T-cell (primary cell): ENCODE measurements at regions not wholly inside any gene's neighbourhood (a gene's known extent, or its start where the extent isn't known, plus 50 kb on each side); places are given as distances from the start of the nearest gene placed in this dataset.

Source experiments
- ATAC-seq, 4 experiments: fragments of 200-7000 bp in 3 of 4; fragments of 150-1000 bp in 1 of 4; cut with Tn5 transposase; replicated peaks in 1 of 4; 1 replicate in 3 of 4; 2 replicates in 1 of 4; pipeline ENCODE4 v1.10.0; 2021; ENCODE audit warnings: moderate library complexity in 3 of 4, mild to moderate bottlenecking in 2 of 4, moderate number of reproducible peaks in 1 of 4
- CTCF ChIA-PET, 2 donors: fragments of 300-600 bp; sonication (Branson Sonifier 250); formaldehyde crosslinking; loops; one replicate each; lab custom pipeline; 2022; ENCODE audit warnings: antibody characterized with exemption in 2 of 2; lab: Charles Lee
- POLR2A ChIA-PET, 2 donors: fragments of 300-600 bp; sonication (Branson Sonifier 250); formaldehyde crosslinking; loops; one replicate each; lab custom pipeline; 2022; ENCODE audit warnings: antibody characterized with exemption in 2 of 2; lab: Charles Lee
- DNase-seq, 35 experiments: peaks; one replicate each; pipeline versions ENCODE4 v3.0.0 to v3.0.0-alpha.2; 2013 to 2023
- H3K27ac ChIP-seq: one replicate; pipeline ENCODE4 v1.5.1; 2013; ENCODE audit warnings: low read length
- H3K27me3 ChIP-seq, 2 experiments: replicated peaks in 1 of 2; 1 replicate in 1 of 2; 2 replicates in 1 of 2; pipeline versions ENCODE4 v1.6.1 to v1.7.0; 2013; ENCODE audit warnings: low read length in 1 of 2, mixed read lengths in 1 of 2; ENCODE audit not compliant: control insufficient read depth in 2 of 2, insufficient read depth in 2 of 2; ENCODE audit errors: extremely low read depth in 1 of 2
- H3K36me3 ChIP-seq, 2 donors: 1 replicate in 1 of 2; 2 replicates in 1 of 2; pipeline versions ENCODE4 v1.6.1 to v1.7.0; 2013; ENCODE audit warnings: low read length in 1 of 2; ENCODE audit not compliant: control insufficient read depth in 2 of 2, insufficient read depth in 1 of 2; ENCODE audit errors: extremely low read depth in 1 of 2
- H3K4me1 ChIP-seq, 2 experiments: 1 replicate in 1 of 2; 2 replicates in 1 of 2; pipeline versions ENCODE4 v1.6.1 to v1.7.0; 2013; ENCODE audit warnings: low read length in 2 of 2, mixed read lengths in 1 of 2; ENCODE audit not compliant: insufficient read depth in 2 of 2, control insufficient read depth in 1 of 2; ENCODE audit errors: extremely low read depth in 1 of 2
- H3K4me3 ChIP-seq, 2 donors: 1 replicate in 1 of 2; 2 replicates in 1 of 2; pipeline versions ENCODE4 v1.5.1 to v1.7.0; 2013; ENCODE audit warnings: mild to moderate bottlenecking in 2 of 2, low read length in 1 of 2, moderate library complexity in 1 of 2; ENCODE audit not compliant: control insufficient read depth in 1 of 2; ENCODE audit errors: extremely low read depth in 1 of 2
- H3K9me3 ChIP-seq: 2 replicates; pipeline ENCODE4 v1.7.0; 2013
- H3K27ac Mint-ChIP-seq, 2 donors: one replicate each; pipeline ENCODE4 v1.8.0; 2020 to 2021; ENCODE audit warnings: mild to moderate bottlenecking in 2 of 2, mixed read lengths in 2 of 2
- H3K27me3 Mint-ChIP-seq, 2 donors: one replicate each; pipeline ENCODE4 v1.8.0; 2021 to 2022; ENCODE audit warnings: mixed read lengths in 2 of 2
- H3K36me3 Mint-ChIP-seq: one replicate; pipeline ENCODE4 v1.8.0; 2021; ENCODE audit warnings: mixed read lengths
- H3K4me1 Mint-ChIP-seq, 3 donors: one replicate each; pipeline ENCODE4 v1.8.0; 2020 to 2022; ENCODE audit warnings: mixed read lengths in 3 of 3, mild to moderate bottlenecking in 1 of 3
- H3K4me3 Mint-ChIP-seq, 3 donors: one replicate each; pipeline ENCODE4 v1.8.0; 2020 to 2022; ENCODE audit warnings: mild to moderate bottlenecking in 3 of 3, mixed read lengths in 3 of 3, moderate library complexity in 3 of 3
- H3K9me3 Mint-ChIP-seq, 3 donors: one replicate each; pipeline ENCODE4 v1.8.0; 2020 to 2022; ENCODE audit warnings: mixed read lengths in 3 of 3
- WGBS: methylation state at CpG from one replicate; pipeline ENCODE4 v1.1.5; 2013; ENCODE audit warnings: missing lambda C conversion rate; ENCODE audit not compliant: insufficient coverage; 5-methylcytosine and 5-hydroxymethylcytosine counted together

DNA sequence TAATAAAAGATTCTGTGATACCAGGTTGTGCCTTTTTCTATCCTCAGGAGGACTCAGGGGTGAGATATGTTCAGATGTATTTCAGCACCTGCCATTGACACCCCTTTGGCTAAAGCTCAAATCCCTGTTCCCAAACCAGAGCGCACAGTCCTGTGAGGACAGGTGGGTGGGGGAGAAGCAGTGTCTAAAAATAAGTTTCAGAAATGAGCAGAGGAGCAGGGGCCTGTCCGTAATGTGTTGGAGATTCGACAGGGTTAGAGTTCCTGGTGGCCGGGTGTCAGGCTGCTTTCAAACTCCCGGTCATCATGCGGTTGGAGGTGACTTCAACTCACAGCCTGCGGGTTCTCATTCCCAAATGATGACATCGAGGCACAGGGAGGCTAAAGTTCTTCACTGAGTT lies 211.5 kb downstream of the KLF6 start:
- H3K4me3 ChIP-seq: no peak overlapping the region
- WGBS: 95% methylated on average over 5 of the region's 8 CpGs
- H3K4me1 Mint-ChIP-seq: peaks cover 0 to 2% (median 0%) of the 10 kb centered on the region in 3 donors
- no peaks in the 10 kb centered on the region for H3K9me3 Mint-ChIP-seq
- ATAC-seq (no peak), DNase-seq (no peak)
- POLR2A ChIA-PET: no interaction called here
- no peaks in the 10 kb centered on the region for H3K36me3 ChIP-seq
- no peak overlapping the region for H3K27ac Mint-ChIP-seq
- no peaks in the 10 kb centered on the region for H3K27me3 ChIP-seq
- no peaks in the 10 kb centered on the region for H3K36me3 Mint-ChIP-seq
- CTCF ChIA-PET: no interaction called here
- peaks cover 0 to 10% of the 10 kb centered on the region in 2 donors for H3K27me3 Mint-ChIP-seq
- H3K4me3 Mint-ChIP-seq: no peak overlapping the region
- no peak overlapping the region for H3K27ac ChIP-seq
- no peaks in the 10 kb centered on the region for H3K4me1 ChIP-seq
- no peaks in the 10 kb centered on the region for H3K9me3 ChIP-seq

DNA sequence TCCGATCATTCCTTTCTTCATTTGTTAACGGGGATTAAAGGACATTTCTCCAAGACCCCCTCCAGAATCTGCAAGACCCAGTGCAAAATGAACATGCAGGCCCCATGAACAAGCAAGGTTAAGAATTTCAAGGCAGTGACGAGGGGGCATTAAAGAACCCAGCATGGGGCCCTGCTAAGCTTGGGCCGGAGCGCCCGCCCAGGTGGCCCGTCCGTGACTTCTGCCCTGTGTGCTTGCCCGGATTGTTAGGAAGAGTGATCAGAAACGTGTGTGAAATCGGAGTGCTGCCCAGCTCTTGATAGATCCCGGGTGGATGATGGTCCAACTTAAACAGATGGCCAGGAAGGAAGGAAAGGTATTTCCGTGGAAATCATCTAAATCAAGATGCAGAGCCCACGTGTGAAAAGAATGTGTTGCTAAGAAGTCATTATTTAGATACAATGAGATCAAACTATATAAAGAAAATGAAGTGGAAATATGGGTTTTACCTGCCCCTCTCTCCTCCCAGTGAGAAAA lies 213.6 kb downstream of the KLF6 start:
- Mint-ChIP-seq H3K9me3 (no peaks in the 10 kb centered on the region), H3K27me3 (peaks cover 0 to 10% of the 10 kb centered on the region in 2 donors), H3K4me1 (peaks cover 9 to 15% (median 11%) of the 10 kb centered on the region in 3 donors), H3K4me3 (no peak overlapping the region), H3K27ac (no peak overlapping the region), H3K36me3 (no peaks in the 10 kb centered on the region)
- DNase-seq: no peak
- no peak overlapping the region for H3K27ac ChIP-seq
- ChIA-PET CTCF (no interaction called here), POLR2A (no interaction called here)
- H3K9me3 ChIP-seq: no peaks in the 10 kb centered on the region
- 95% methylated on average over 7 of the region's 14 CpGs for WGBS
- H3K4me1 ChIP-seq: peaks cover 0 to 5% of the 10 kb centered on the region in 2 experiments
- no peak for ATAC-seq
- H3K36me3 ChIP-seq: no peaks in the 10 kb centered on the region
- H3K4me3 ChIP-seq: no peak overlapping the region
- no peaks in the 10 kb centered on the region for H3K27me3 ChIP-seq

DNA sequence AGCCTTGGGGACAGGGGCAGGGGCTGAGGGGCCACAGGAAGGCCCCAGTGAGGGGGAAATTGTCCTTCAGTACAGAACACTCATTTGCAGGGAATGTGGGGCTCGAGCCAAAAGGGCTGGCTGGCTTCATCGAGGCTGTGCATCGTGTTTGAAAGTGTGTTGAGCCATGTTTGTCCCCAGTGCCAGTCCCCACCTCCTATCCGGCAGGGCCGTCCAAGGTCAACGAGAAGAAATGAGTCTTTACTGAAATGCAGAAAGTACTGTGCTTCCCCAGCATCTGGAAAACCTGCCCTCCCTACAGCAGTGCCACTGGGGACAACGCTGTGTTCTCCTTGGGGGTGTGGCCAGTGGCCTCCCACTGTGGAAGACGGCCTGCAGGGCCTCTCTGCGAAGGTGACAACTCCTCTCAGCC lies 214.1 kb downstream of the KLF6 start:
- ChIA-PET POLR2A (no interaction called here), CTCF (no interaction called here)
- no peak overlapping the region for H3K27ac Mint-ChIP-seq
- 84% methylated on average over 8 of the region's 9 CpGs for WGBS
- H3K9me3 Mint-ChIP-seq: peaks cover 0 to 1% (median 0%) of the 10 kb centered on the region in 3 donors
- Histone ChIP-seq H3K27ac (no peak overlapping the region), H3K4me1 (peaks cover 0 to 5% of the 10 kb centered on the region in 2 experiments), H3K27me3 (peaks cover 0 to 1% of the 10 kb centered on the region in 2 experiments), H3K9me3 (no peaks in the 10 kb centered on the region), H3K36me3 (no peaks in the 10 kb centered on the region), H3K4me3 (no peak overlapping the region)
- H3K36me3 Mint-ChIP-seq: no peaks in the 10 kb centered on the region
- H3K4me1 Mint-ChIP-seq: peaks cover 9 to 15% (median 12%) of the 10 kb centered on the region in 3 donors
- peaks cover 0 to 10% of the 10 kb centered on the region in 2 donors for H3K27me3 Mint-ChIP-seq
- no peak for ATAC-seq
- no peak for DNase-seq
- H3K4me3 Mint-ChIP-seq: no peak overlapping the region

DNA sequence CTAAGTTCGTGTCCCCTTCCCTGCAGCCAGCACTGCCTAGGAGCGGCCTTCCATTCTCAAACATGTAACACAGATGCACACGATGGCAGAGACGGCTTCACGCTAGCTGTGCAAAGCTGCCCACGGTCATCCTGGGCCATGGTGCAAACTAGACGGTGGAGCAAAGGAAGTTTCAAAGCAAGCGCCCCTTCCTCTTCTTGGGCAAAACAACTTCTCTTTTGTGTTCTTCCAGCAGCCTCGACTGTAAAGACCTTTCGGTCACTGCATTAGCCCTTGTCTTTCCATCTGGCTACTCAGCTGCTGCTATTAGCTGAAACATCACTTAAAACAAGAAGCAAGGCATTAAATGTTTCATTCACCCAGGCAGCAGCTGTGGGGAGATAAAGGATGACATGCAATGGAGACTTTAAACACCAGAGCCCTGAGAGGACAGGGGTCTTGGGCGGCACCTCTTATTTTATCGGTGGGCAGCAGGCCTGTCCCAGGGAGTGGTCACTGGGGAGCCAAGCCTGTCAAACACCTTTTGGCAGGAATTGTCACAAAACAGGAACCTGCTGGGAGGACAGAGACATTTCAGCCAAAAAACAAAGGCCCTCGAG lies 214.8 kb downstream of the KLF6 start:
- H3K9me3 ChIP-seq: no peaks in the 10 kb centered on the region
- no peak overlapping the region for H3K27ac ChIP-seq
- no peak overlapping the region for H3K4me3 ChIP-seq
- no peaks in the 10 kb centered on the region for H3K36me3 ChIP-seq
- WGBS: 87% methylated on average over 9 of the region's 13 CpGs
- POLR2A ChIA-PET: no interaction called here
- H3K4me1 Mint-ChIP-seq: peaks cover 9 to 15% (median 12%) of the 10 kb centered on the region in 3 donors
- H3K9me3 Mint-ChIP-seq: peaks cover 0 to 5% (median 0%) of the 10 kb centered on the region in 3 donors
- CTCF ChIA-PET: no interaction called here
- DNase-seq: no peak
- no peak overlapping the region for H3K4me3 Mint-ChIP-seq
- no peaks in the 10 kb centered on the region for H3K36me3 Mint-ChIP-seq
- ATAC-seq: no peak
- H3K27ac Mint-ChIP-seq: no peak overlapping the region
- peaks cover 0 to 10% of the 10 kb centered on the region in 2 donors for H3K27me3 Mint-ChIP-seq
- peaks cover 0 to 3% of the 10 kb centered on the region in 2 experiments for H3K27me3 ChIP-seq
- peaks cover 0 to 5% of the 10 kb centered on the region in 2 experiments for H3K4me1 ChIP-seq

DNA sequence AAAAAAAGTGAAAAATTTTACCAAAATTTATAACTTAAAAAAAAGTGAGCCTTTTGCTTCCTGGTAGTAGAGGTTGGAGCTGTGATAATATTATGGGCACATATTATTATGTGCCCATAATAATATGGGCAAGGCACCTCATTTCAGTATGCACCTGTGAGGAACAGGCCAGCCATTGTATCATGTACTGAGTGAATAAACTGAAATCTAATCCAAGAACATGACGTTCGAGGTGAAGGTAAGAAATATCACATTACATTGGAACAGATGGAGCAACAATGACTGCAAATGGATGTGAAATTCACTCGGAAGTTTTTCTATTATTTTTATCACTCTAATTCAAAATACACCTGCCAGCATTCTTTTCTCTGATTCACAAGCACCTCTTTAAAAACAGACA lies 216.0 kb downstream of the KLF6 start:
- ATAC-seq (no peak), DNase-seq (no peak)
- H3K4me3 ChIP-seq: no peak overlapping the region
- no peaks in the 10 kb centered on the region for H3K9me3 ChIP-seq
- no peak overlapping the region for H3K27ac ChIP-seq
- WGBS: no CpG with 5 or more reads among the region's 3 CpGs
- no peaks in the 10 kb centered on the region for H3K36me3 ChIP-seq
- POLR2A ChIA-PET: no interaction called here
- no peak overlapping the region for H3K4me3 Mint-ChIP-seq
- H3K27me3 ChIP-seq: peaks cover 0 to 3% of the 10 kb centered on the region in 2 experiments
- H3K4me1 Mint-ChIP-seq: peaks cover 9 to 15% (median 12%) of the 10 kb centered on the region in 3 donors
- H3K4me1 ChIP-seq: peaks cover 0 to 5% of the 10 kb centered on the region in 2 experiments
- peaks cover 0 to 10% of the 10 kb centered on the region in 2 donors for H3K27me3 Mint-ChIP-seq
- H3K27ac Mint-ChIP-seq: no peak overlapping the region
- H3K9me3 Mint-ChIP-seq: peaks cover 0 to 5% (median 0%) of the 10 kb centered on the region in 3 donors
- CTCF ChIA-PET: no interaction called here
- H3K36me3 Mint-ChIP-seq: no peaks in the 10 kb centered on the region

DNA sequence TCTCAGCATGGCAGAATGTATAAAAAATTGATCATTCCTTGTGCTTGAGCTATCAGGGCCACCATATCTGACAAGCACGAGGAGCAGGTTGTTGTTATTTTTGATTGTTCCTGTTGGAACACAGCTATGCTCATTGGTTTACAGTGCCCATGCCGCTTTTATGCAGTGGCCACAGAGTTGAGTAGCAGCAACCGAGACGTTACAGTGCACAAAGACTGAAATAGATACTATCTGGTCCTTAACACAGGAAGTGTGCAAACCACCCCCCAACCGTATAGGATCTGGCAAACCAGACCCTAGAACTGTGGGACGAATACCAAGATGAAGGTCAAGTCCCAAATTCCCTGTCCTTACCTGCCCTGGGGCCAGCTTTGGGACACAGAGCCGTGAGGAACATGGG lies 216.6 kb downstream of the KLF6 start:
- Mint-ChIP-seq H3K4me1 (peaks cover 9 to 15% (median 12%) of the 10 kb centered on the region in 3 donors), H3K36me3 (no peaks in the 10 kb centered on the region), H3K27me3 (peaks cover 0 to 10% of the 10 kb centered on the region in 2 donors), H3K4me3 (no peak overlapping the region), H3K9me3 (peaks cover 0 to 5% (median 0%) of the 10 kb centered on the region in 3 donors), H3K27ac (no peak overlapping the region)
- ChIA-PET CTCF (no interaction called here), POLR2A (no interaction called here)
- Histone ChIP-seq H3K4me3 (no peak overlapping the region), H3K4me1 (peaks cover 0 to 5% of the 10 kb centered on the region in 2 experiments), H3K9me3 (no peaks in the 10 kb centered on the region), H3K27ac (no peak overlapping the region), H3K36me3 (no peaks in the 10 kb centered on the region), H3K27me3 (peaks cover 0 to 3% of the 10 kb centered on the region in 2 experiments)
- no peak for DNase-seq
- ATAC-seq: no peak
- 42% methylated on average over 5 of the region's 7 CpGs for WGBS
